ENCODE measurements at regions not wholly inside any gene's neighbourhood (a gene's known extent, or its start where the extent isn't known, plus 50 kb on each side); places are given as distances from the start of the nearest gene placed in this dataset.
"Not testable (repeated sequence)": the region's sequence is repeated elsewhere in the genome, so short reads cannot be mapped to it uniquely, and the experiment has no call there.

DNA sequence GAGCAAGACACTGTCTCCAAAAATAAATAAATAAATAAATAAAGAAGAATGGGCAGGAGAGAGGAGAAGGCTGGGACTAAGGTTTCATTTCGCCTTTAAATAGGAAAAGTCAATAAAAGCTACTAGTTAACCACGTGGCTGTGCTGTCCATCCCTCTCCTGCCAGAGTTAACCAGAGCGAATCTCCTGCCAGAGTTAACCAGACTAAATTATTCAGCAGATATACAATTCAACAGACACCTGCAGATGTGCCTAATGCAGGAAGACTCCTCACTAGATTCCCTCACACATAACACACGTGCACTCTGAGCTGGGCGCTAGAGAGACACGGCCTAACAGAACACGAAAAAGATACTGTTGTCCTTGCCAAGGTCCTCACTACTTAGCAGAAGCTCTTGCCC, 156.1 kb downstream of the IGLL1 start:
- Histone ChIP-seq H3K36me3 (no peaks in the 10 kb centered on the region), H3K27ac (no peak overlapping the region), H3K27me3 (no peaks in the 10 kb centered on the region), H3K4me1 (ENCODE audit: insufficient read depth) (no peaks in the 10 kb centered on the region), H3K4me3 (no peak overlapping the region), H3K9me3 (no peaks in the 10 kb centered on the region)
- no peak for DNase-seq
- intact Hi-C loops (cut with DNase I): no loop called here
- 61 to 80% (median 74%) methylated on average over 7 of the region's 7 CpGs for WGBS, 3 donors
- no peak for TF ChIP-seq EP300 (IDR thresholded peaks at IDR 0.05)
- TF ChIP-seq, protein P1, sequence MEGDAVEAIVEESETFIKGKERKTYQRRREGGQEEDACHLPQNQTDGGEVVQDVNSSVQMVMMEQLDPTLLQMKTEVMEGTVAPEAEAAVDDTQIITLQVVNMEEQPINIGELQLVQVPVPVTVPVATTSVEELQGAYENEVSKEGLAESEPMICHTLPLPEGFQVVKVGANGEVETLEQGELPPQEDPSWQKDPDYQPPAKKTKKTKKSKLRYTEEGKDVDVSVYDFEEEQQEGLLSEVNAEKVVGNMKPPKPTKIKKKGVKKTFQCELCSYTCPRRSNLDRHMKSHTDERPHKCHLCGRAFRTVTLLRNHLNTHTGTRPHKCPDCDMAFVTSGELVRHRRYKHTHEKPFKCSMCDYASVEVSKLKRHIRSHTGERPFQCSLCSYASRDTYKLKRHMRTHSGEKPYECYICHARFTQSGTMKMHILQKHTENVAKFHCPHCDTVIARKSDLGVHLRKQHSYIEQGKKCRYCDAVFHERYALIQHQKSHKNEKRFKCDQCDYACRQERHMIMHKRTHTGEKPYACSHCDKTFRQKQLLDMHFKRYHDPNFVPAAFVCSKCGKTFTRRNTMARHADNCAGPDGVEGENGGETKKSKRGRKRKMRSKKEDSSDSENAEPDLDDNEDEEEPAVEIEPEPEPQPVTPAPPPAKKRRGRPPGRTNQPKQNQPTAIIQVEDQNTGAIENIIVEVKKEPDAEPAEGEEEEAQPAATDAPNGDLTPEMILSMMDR (IDR thresholded peaks at IDR 0.05): no peak
- TF ChIP-seq POLR2A (IDR thresholded peaks at IDR 0.05): no peak

DNA sequence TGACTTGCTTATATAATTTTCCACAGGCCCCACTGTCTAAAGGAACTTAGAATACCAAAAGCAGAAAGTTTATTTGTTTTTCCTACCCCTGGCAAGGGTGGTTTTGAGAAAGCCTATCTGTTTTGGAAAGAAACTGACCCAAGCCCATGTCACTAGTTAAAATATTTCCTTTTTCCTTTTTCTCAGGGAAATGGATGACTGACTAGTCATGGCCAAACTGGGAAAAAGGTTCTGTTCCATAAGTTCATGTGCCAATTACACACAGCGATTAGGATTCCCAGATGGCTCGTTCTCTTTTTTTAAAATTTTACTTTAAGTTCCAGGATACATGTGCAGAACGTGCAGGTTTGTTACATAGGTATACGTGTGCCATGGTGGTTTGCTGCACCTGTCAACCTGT, 157.8 kb downstream of the IGLL1 start:
- 78 to 90% (median 85%) methylated on average over 4 of the region's 4 CpGs for WGBS, 3 donors
- H3K27ac ChIP-seq; H3K27me3 ChIP-seq; intact Hi-C loops (cut with DNase I); H3K4me1 ChIP-seq (ENCODE audit: insufficient read depth); H3K9me3 ChIP-seq; DNase-seq; H3K4me3 ChIP-seq; H3K36me3 ChIP-seq: not testable (repeated sequence)

DNA sequence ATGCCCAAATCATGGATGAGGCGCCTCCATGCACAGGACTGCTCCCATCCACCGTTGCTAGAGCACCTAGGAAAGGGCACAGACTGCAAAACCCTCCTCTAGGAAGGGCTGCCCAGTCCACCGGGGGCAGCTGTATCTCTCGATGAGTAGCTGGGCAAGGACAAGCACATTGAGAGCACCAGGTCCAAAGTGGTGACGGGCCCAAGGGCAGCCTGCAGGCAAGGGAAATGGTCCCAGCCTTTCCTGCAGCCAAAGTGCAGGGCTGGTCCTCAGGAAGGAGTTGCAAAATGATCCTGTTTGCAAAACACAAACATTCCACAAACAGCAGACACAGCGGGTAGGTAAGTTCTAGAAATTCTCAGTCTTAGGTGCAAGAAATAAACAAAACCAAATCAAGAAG, 158.8 kb downstream of the IGLL1 start:
- intact Hi-C loops (cut with DNase I); H3K4me3 ChIP-seq; H3K27ac ChIP-seq; H3K9me3 ChIP-seq; DNase-seq; H3K36me3 ChIP-seq; H3K4me1 ChIP-seq (ENCODE audit: insufficient read depth); H3K27me3 ChIP-seq: not testable (repeated sequence)
- 85 to 92% (median 87%) methylated on average over 6 of the region's 6 CpGs for WGBS, 3 donors

DNA sequence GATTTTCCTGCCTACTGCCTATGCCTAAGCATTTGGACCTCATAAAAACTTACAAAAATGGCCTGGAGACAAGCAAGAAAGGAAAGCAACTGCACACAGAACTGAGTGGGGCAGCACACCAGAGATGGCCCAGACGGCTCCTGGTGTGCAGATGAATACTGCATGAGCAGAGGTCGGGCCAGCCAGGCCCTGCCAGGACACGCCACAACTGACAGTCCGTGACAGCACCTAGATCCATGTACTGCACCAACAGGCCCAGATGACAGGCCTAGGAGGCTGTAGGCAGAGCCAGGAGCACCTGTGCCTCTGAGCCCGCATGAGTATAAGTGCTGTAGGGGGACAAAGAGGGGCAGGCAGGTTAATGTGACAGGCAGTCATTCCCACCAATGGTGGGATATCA, 160.2 kb downstream of the IGLL1 start:
- Histone ChIP-seq H3K4me3 (no peak overlapping the region), H3K27ac (no peak overlapping the region), H3K4me1 (ENCODE audit: insufficient read depth) (no peaks in the 10 kb centered on the region), H3K36me3 (no peaks in the 10 kb centered on the region), H3K9me3 (no peaks in the 10 kb centered on the region), H3K27me3 (no peaks in the 10 kb centered on the region)
- intact Hi-C loops (cut with DNase I): no loop called here
- TF ChIP-seq POLR2A (IDR thresholded peaks at IDR 0.05) (no peak), EP300 (IDR thresholded peaks at IDR 0.05) (no peak)
- TF ChIP-seq, protein P1 (IDR thresholded peaks at IDR 0.05): no peak
- 81 to 89% (median 82%) methylated on average over 5 of the region's 5 CpGs for WGBS, 3 donors
- no peak for DNase-seq

DNA sequence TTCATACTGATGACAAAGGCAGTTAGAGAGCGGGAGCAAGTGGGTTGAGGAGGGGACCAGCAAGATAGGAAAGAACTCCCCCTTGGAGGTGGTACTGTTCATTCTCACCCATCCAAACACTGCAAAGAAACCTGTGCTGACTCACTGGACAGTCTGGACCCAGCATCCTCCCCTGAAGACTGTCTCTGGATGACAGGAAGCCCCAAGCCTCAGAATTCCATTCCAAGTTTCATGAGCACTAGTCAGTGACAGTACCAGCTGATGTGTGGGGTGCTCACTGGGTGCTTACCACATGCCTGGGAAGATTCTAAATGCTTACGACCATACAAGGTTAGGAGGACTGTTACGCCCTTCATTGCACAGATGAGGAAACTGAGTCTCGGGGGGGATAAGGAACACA, 160.9 kb downstream of the IGLL1 start:
- intact Hi-C loops (cut with DNase I): no loop called here
- no peaks in the 10 kb centered on the region for H3K9me3 ChIP-seq
- H3K4me3 ChIP-seq: no peak overlapping the region
- WGBS, 3 donors: 79 to 98% (median 96%) methylated on average over 4 of the region's 4 CpGs
- no peak overlapping the region for H3K27ac ChIP-seq
- H3K36me3 ChIP-seq: no peaks in the 10 kb centered on the region
- no peak for DNase-seq
- H3K27me3 ChIP-seq: no peaks in the 10 kb centered on the region
- no peaks in the 10 kb centered on the region for H3K4me1 ChIP-seq (ENCODE audit: insufficient read depth)
- TF ChIP-seq EP300 (IDR thresholded peaks at IDR 0.05): no peak
- TF ChIP-seq, protein P1 (IDR thresholded peaks at IDR 0.05): no peak
- no peak for TF ChIP-seq POLR2A (IDR thresholded peaks at IDR 0.05)
